ENCODE measurements at regions not wholly inside any gene's neighbourhood (a gene's known extent, or its start where the extent isn't known, plus 50 kb on each side); places are given as distances from the start of the nearest gene placed in this dataset.
"Not testable (repeated sequence)": the region's sequence is repeated elsewhere in the genome, so short reads cannot be mapped to it uniquely, and the experiment has no call there.

- 86 to 91% methylated on average over 1 of the region's 2 CpGs for WGBS, 2 donors (ENCODE audit: low coverage in 1 of 2)
- Histone ChIP-seq H3K27ac (no peak overlapping the region), H3K4me1 (no peaks in the 10 kb centered on the region), H3K36me3 (no peaks in the 10 kb centered on the region), H3K27me3 (no peaks in the 10 kb centered on the region), H3K4me3 (no peak overlapping the region), H3K9me3 (peaks cover 0 to 5% (median 0%) of the 10 kb centered on the region in 3 donors)
- ATAC-seq: no peak
- TF ChIP-seq POLR2A (IDR thresholded peaks at IDR 0.05) (no peak), EP300 (IDR thresholded peaks at IDR 0.05) (no peak), POLR2AphosphoS5 (IDR thresholded peaks at IDR 0.05) (no peak)
- TF ChIP-seq, protein P1, sequence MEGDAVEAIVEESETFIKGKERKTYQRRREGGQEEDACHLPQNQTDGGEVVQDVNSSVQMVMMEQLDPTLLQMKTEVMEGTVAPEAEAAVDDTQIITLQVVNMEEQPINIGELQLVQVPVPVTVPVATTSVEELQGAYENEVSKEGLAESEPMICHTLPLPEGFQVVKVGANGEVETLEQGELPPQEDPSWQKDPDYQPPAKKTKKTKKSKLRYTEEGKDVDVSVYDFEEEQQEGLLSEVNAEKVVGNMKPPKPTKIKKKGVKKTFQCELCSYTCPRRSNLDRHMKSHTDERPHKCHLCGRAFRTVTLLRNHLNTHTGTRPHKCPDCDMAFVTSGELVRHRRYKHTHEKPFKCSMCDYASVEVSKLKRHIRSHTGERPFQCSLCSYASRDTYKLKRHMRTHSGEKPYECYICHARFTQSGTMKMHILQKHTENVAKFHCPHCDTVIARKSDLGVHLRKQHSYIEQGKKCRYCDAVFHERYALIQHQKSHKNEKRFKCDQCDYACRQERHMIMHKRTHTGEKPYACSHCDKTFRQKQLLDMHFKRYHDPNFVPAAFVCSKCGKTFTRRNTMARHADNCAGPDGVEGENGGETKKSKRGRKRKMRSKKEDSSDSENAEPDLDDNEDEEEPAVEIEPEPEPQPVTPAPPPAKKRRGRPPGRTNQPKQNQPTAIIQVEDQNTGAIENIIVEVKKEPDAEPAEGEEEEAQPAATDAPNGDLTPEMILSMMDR (IDR thresholded peaks at IDR 0.05): no peak
These were observed 233.1 kb upstream of the RASA1 start for GRCh38 chr5:87034557-87034956.

- H3K27me3 ChIP-seq: peaks cover 4% of the 10 kb centered on the region
- 95% methylated on average over 4 of the region's 7 CpGs; no CpG with 5 or more reads in 1 of the 2 donors for WGBS, 2 donors (ENCODE audit: low coverage in 1 of 2)
- no peak overlapping the region for H3K27ac ChIP-seq
- no peak for TF ChIP-seq EP300 (IDR thresholded peaks at IDR 0.05)
- TF ChIP-seq, protein P1 (IDR thresholded peaks at IDR 0.05): no peak
- TF ChIP-seq POLR2AphosphoS5 (IDR thresholded peaks at IDR 0.05): no peak
- H3K4me1 ChIP-seq: no peaks in the 10 kb centered on the region
- peaks cover 0 to 5% (median 0%) of the 10 kb centered on the region in 3 donors for H3K9me3 ChIP-seq
- H3K4me3 ChIP-seq: no peak overlapping the region
- no peak for ATAC-seq
- no peaks in the 10 kb centered on the region for H3K36me3 ChIP-seq
These were observed 225.1 kb upstream of the RASA1 start for GRCh38 chr5:87042554-87042953.

DNA sequence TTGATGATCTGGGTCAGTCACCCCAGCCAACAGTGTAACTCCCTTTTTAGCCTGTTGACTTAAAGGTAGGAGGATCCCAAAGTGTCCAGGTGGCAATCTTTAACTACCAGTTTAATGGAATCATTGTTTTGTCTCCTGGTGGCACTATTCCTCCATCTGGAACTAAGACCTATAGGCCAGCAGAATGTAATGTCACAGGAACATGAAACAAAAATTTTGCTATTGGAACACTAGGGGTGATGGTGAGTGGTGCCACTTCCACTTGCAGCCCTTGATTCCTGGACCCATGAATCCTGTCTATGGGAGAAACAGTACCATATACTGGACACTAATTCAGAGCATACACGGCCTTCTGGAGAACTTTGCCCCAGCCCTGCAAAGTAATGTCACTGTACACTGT, 219.5 kb upstream of the RASA1 start:
- Histone ChIP-seq H3K36me3 (no peaks in the 10 kb centered on the region), H3K9me3 (peaks cover 0 to 18% (median 0%) of the 10 kb centered on the region in 3 donors), H3K27ac (no peak overlapping the region), H3K4me3 (no peak overlapping the region), H3K27me3 (no peaks in the 10 kb centered on the region), H3K4me1 (no peaks in the 10 kb centered on the region)
- WGBS, 2 donors (ENCODE audit: low coverage in 1 of 2): 80% methylated on average over 1 of the region's 1 CpG; no CpG with 5 or more reads in 1 of the 2 donors
- TF ChIP-seq EP300 (IDR thresholded peaks at IDR 0.05): no peak
- ATAC-seq: no peak

GRCh38 chr5:87049012-87049411, 218.7 kb upstream of the RASA1 start:
- ATAC-seq, H3K4me3 ChIP-seq, H3K27ac ChIP-seq, H3K4me1 ChIP-seq, H3K27me3 ChIP-seq, H3K36me3 ChIP-seq: not testable (repeated sequence)
- WGBS, 2 donors (ENCODE audit: low coverage in 1 of 2): 90 to 94% methylated on average over 3 to 6 of the region's 6 CpGs
- peaks cover 0 to 18% (median 0%) of the 10 kb centered on the region in 3 donors for H3K9me3 ChIP-seq

DNA sequence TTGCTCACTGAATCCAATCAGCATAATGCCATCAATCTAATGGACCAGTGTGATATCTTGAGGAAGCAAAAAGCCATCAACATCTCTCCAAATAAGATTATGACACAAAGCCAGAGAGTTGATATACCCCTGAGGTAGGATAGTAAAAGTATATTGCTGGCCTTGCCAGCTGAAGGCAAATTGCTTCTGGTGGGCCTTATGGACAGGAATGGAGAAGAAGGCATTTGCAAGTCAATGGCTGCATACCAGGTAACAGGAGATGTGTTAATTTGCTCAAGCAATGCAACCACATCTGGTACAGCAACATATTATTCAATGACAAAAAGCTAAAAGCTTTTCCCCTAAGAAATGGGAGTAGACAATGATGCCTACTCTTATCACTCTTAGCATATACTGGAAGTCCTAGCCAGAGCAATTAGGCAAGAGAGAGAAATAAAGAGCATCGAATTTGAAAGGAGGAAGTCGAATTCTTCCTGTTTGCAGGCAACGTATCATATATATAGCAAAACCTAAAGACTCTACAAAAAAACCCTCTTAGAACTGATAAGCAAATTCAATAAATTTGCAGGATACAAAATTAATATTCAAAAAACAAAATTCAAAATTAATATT, 216.1 kb upstream of the RASA1 start:
- H3K4me1 ChIP-seq: no peaks in the 10 kb centered on the region
- no peaks in the 10 kb centered on the region for H3K36me3 ChIP-seq
- H3K27me3 ChIP-seq: no peaks in the 10 kb centered on the region
- no peak overlapping the region for H3K27ac ChIP-seq
- ATAC-seq: no peak
- TF ChIP-seq POLR2A (IDR thresholded peaks at IDR 0.05): no peak
- TF ChIP-seq POLR2AphosphoS5 (IDR thresholded peaks at IDR 0.05): no peak
- TF ChIP-seq, protein P1 (IDR thresholded peaks at IDR 0.05): no peak
- TF ChIP-seq EP300 (IDR thresholded peaks at IDR 0.05): no peak
- 83 to 92% methylated on average over 1 to 3 of the region's 3 CpGs for WGBS, 2 donors (ENCODE audit: low coverage in 1 of 2)
- H3K9me3 ChIP-seq: peaks cover 0 to 18% (median 0%) of the 10 kb centered on the region in 3 donors
- H3K4me3 ChIP-seq: no peak overlapping the region

DNA sequence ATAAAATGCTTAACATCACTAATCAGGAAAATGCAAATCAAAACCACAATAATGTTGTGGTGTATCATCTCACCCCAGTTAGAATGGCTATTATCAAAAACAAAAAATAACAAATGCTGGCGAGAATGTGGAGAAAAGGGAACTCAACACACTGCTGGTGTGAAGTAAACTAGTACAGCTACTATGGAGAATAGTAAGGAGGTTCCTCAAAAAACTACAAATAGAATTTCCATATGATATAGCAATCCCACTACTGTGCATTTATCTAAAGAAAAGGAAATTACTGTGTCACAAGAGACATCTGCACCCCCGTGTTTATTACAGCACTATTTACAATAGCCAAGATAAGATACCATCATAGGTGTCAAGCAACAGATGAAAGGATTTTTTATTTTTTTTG, 214.5 kb upstream of the RASA1 start:
- 48 to 54% methylated on average over 2 of the region's 2 CpGs for WGBS, 2 donors (ENCODE audit: low coverage in 1 of 2)
- no peak overlapping the region for H3K27ac ChIP-seq
- no peaks in the 10 kb centered on the region for H3K36me3 ChIP-seq
- H3K4me3 ChIP-seq: no peak overlapping the region
- peaks cover 0 to 18% (median 0%) of the 10 kb centered on the region in 3 donors for H3K9me3 ChIP-seq
- no peaks in the 10 kb centered on the region for H3K27me3 ChIP-seq
- H3K4me1 ChIP-seq: no peaks in the 10 kb centered on the region
- no peak for ATAC-seq
- TF ChIP-seq POLR2A (IDR thresholded peaks at IDR 0.05) (no peak), EP300 (IDR thresholded peaks at IDR 0.05) (no peak), POLR2AphosphoS5 (IDR thresholded peaks at IDR 0.05) (no peak)
- TF ChIP-seq, protein P1 (IDR thresholded peaks at IDR 0.05): no peak
